Right atrium auricular region (tissue), 2 donors: ENCODE measurements at regions not wholly inside any gene's neighbourhood (a gene's known extent, or its start where the extent isn't known, plus 50 kb on each side); places are given as distances from the start of the nearest gene placed in this dataset.
"Not testable (repeated sequence)": the region's sequence is repeated elsewhere in the genome, so short reads cannot be mapped to it uniquely, and the experiment has no call there.

ENCODE experiments used
- DNase-seq: peaks from one replicate; pipeline ENCODE4 v3.0.0-alpha.2; 2019; ENCODE audit warnings: low spot score
- H3K27ac ChIP-seq, 2 donors: fragments of 200-600 bp; sonication (generic); 1 replicate in 1 of 2; 2 replicates in 1 of 2; pipeline ENCODE4 v1.5.1; 2016 to 2019
- H3K27me3 ChIP-seq, 2 donors: fragments of 200-600 bp; sonication (generic); one replicate each; pipeline versions ENCODE4 v1.5.1 to v1.6.0; 2017 to 2019
- H3K36me3 ChIP-seq: fragments of 200-600 bp; sonication (generic); one replicate; pipeline ENCODE4 v1.5.1; 2016
- H3K4me1 ChIP-seq, 2 donors: fragments of 200-600 bp; sonication (generic); one replicate each; pipeline versions ENCODE4 v1.5.1 to v1.6.0; 2017 to 2019
- H3K4me3 ChIP-seq, 2 donors: fragments of 200-600 bp; sonication (generic); 1 replicate in 1 of 2; 2 replicates in 1 of 2; pipeline ENCODE4 v1.5.1; 2017 to 2019; ENCODE audit warnings: mild to moderate bottlenecking in 1 of 2, moderate library complexity in 1 of 2
- H3K9me3 ChIP-seq, 2 donors: fragments of 200-600 bp; sonication (generic); one replicate each; pipeline ENCODE4 v1.5.1; 2019
- CTCF ChIP-seq, 2 donors: fragments of 200-600 bp; sonication (generic); IDR thresholded peaks; one replicate each; pipeline ENCODE4 v1.5.1; 2019; ENCODE audit warnings: antibody characterized with exemption in 2 of 2

- Histone ChIP-seq H3K9me3 (no peaks in the 10 kb centered on the region), H3K4me3 (no peak overlapping the region), H3K27me3 (no peaks in the 10 kb centered on the region), H3K27ac (no peak overlapping the region), H3K36me3 (no peaks in the 10 kb centered on the region), H3K4me1 (no peaks in the 10 kb centered on the region)
- DNase-seq = no peak
- TF ChIP-seq CTCF (IDR thresholded peaks at IDR 0.05) = no peak
Observed at GRCh38 chr5:25707093-25707492, 1062.3 kb upstream of the CDH10 start.

DNA sequence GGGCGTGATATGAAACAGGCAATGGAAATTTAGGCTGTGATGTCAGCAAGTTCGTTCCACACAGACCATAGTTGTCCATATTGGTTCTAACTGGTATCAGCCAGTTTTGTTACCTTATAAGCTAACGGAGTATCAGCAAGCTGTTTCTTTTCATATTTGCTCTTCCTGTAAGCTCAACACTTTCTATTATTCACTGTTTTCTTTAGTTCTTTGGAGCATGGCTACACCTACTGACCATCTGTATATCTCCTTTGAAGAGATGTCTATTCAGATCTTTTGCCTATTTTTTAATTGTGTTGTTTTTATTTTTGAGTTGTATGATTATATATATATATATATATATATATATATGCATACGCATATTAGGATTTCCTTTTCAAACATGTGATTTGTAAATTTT, 1057.2 kb upstream of the CDH10 start:
- no peak overlapping the region for H3K27ac ChIP-seq
- no peak overlapping the region for H3K4me3 ChIP-seq
- no peaks in the 10 kb centered on the region for H3K9me3 ChIP-seq
- no peaks in the 10 kb centered on the region for H3K36me3 ChIP-seq
- no peaks in the 10 kb centered on the region for H3K27me3 ChIP-seq
- DNase-seq = no peak
- no peaks in the 10 kb centered on the region for H3K4me1 ChIP-seq
- TF ChIP-seq CTCF (IDR thresholded peaks at IDR 0.05) = no peak

GRCh38 chr5:25694801-25695200, 1050.0 kb upstream of the CDH10 start:
- no peak for TF ChIP-seq CTCF (IDR thresholded peaks at IDR 0.05)
- Histone ChIP-seq H3K27ac (no peak overlapping the region), H3K9me3 (no peaks in the 10 kb centered on the region), H3K4me1 (no peaks in the 10 kb centered on the region), H3K4me3 (no peak overlapping the region), H3K27me3 (no peaks in the 10 kb centered on the region), H3K36me3 (no peaks in the 10 kb centered on the region)
- no peak for DNase-seq

GRCh38 chr5:25688156-25688555, 1043.4 kb upstream of the CDH10 start:
- Histone ChIP-seq H3K36me3 (no peaks in the 10 kb centered on the region), H3K4me3 (no peak overlapping the region), H3K27ac (no peak overlapping the region), H3K27me3 (no peaks in the 10 kb centered on the region), H3K9me3 (no peaks in the 10 kb centered on the region), H3K4me1 (no peaks in the 10 kb centered on the region)
- no peak for DNase-seq
- no peak for TF ChIP-seq CTCF (IDR thresholded peaks at IDR 0.05)

- no peak for TF ChIP-seq CTCF (IDR thresholded peaks at IDR 0.05)
- DNase-seq = no peak
- Histone ChIP-seq H3K27me3 (no peaks in the 10 kb centered on the region), H3K4me3 (no peak overlapping the region), H3K4me1 (no peaks in the 10 kb centered on the region), H3K36me3 (no peaks in the 10 kb centered on the region), H3K9me3 (peaks cover 0 to 4% of the 10 kb centered on the region in 2 donors), H3K27ac (no peak overlapping the region)
Observed at GRCh38 chr5:25669645-25670401, 1025.0 kb upstream of the CDH10 start.

DNA sequence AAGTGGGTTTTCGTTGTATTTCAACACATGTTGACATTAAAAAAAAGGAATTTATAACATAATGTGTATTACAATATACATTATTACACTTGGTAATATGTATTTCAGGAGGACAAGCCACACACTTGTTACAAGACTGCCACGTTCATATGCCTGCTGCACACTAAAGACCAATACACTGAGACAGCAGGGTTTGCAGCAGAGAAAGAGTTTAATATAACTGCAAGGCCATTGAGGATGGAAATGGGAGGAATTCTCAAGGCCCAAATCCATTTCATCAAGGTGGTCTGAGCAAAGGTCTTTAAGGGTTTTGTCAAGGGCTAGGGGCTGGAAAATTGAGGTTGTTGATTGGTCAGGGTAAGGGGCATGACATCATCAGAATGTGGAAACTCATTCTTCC, 1017.8 kb upstream of the CDH10 start:
- H3K36me3 ChIP-seq = no peaks in the 10 kb centered on the region
- no peak overlapping the region for H3K27ac ChIP-seq
- no peak for DNase-seq
- TF ChIP-seq CTCF (IDR thresholded peaks at IDR 0.05) = no peak
- H3K27me3 ChIP-seq = no peaks in the 10 kb centered on the region
- H3K4me3 ChIP-seq = no peak overlapping the region
- peaks cover 4 to 16% of the 10 kb centered on the region in 2 donors for H3K9me3 ChIP-seq
- H3K4me1 ChIP-seq = no peaks in the 10 kb centered on the region

DNA sequence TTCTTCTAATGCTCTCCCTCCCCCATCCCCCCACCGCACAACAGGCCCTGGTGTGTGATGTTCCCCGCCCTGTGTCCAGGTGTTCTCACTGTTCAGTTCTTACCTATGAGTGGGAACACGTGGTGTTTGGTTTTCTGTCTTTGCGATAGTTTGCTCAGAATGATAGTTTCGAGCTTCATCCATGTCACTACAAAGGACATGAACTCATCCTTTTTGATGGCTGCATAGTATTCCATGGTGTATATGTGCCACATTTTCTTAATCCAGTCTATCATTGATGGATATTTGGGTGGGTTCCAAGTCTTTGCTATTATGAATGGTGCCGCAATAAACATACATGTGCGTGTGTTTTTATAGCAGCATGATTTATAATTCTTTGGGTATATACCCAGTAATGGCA, 1005.5 kb upstream of the CDH10 start:
- H3K27me3 ChIP-seq, H3K27ac ChIP-seq, DNase-seq, H3K4me3 ChIP-seq, H3K4me1 ChIP-seq, H3K36me3 ChIP-seq, H3K9me3 ChIP-seq: not testable (repeated sequence)
